GM10266 (cell line): ENCODE measurements at regions not wholly inside any gene's neighbourhood (a gene's known extent, or its start where the extent isn't known, plus 50 kb on each side); places are given as distances from the start of the nearest gene placed in this dataset.

Experiments
- DNase-seq: peaks from one replicate; pipeline ENCODE4 v3.0.0; 2012; ENCODE audit errors: extremely low spot score
- CTCF ChIP-seq: IDR thresholded peaks from 2 replicates; pipeline ENCODE4 v1.5.1; 2012; ENCODE audit warnings: mild to moderate bottlenecking, low read depth; ENCODE audit not compliant: control insufficient read depth, insufficient read depth; ENCODE audit errors: missing control alignments

GRCh38 chr9:26078706-26079105, 400.5 kb upstream of the TUSC1 start:
- no peak for DNase-seq
- no peak for TF ChIP-seq CTCF

DNA sequence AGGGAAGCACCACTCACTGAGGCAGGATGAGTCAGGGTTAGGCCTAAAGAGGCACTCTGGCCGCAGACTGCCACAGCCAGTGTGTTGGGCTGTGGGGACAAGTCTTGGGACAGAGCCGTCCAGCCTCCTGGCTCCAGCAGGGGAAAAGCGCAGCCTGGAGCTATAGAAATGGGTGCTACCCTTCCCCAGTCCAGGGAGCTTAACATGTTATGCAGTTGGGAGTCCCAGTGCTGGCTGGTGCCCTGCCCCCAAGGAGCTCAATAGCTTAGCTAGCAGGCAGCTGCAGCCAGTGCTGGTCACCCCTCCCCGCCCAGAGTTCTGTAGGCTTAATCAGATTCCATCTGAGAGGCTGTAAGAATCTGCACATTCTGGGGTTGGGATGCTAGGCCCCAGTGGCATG, 399.6 kb upstream of the TUSC1 start:
- no peak for DNase-seq
- TF ChIP-seq CTCF = no peak

DNA sequence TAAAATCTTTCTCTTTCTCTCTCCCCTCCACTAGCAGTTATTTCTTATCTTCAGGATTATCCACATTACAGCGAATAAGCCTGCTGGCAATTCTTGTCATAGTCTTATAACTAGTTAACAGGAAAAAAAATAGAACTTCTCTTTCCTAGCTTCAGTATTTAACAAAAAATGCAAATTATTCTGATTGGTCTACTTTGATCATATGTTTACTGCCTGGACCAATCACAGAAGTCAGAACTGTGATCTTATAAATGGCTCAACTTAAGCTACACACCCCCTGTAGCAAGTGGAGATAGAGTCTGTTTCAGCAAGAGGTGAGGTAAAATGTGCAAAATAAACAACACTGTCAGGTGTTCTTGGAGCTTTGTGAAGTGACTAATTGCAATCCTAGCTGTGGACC, 389.4 kb upstream of the TUSC1 start:
- no peak for DNase-seq
- TF ChIP-seq CTCF = no peak

GRCh38 chr9:26066237-26066636, 388.0 kb upstream of the TUSC1 start:
- no peak for DNase-seq
- no peak for TF ChIP-seq CTCF

DNA sequence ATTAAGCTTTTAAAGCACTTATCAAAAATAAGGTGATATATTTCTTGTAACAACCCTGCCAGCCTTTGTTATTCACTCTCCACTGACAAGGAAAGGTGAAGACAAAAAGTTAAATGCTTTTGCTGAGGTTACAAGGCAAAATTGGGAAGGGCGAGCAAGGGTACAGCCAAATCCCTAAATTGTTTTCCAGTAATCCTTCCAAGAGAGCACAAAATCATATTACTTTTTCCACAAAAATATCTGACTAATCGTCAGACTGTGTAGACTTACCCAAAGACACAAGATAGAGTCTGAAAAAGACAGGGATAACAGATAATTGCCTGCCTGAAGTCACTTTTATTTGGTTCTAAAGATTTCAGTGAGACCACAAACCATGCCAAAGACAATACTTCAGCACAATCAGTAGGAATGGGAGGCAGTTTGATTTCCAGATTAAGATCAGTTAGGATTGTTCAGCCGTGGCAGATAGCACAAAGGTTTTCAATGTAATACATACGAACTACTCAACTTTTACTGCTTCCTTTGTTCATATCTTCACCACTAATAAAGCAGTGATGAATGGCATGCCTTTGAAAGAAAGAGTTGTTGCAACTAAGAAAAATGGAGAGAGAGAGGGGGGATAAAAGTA, 383.8 kb upstream of the TUSC1 start:
- no peak for DNase-seq
- no peak for TF ChIP-seq CTCF

- DNase-seq = no peak
- no peak for TF ChIP-seq CTCF
These were observed 380.1 kb upstream of the TUSC1 start for GRCh38 chr9:26058111-26058895.

- DNase-seq = no peak
- TF ChIP-seq CTCF = no peak
These were observed 378.8 kb upstream of the TUSC1 start for GRCh38 chr9:26057050-26057449.
